Right lobe of liver (tissue), 6 donors: ENCODE measurements at regions not wholly inside any gene's neighbourhood (a gene's known extent, or its start where the extent isn't known, plus 50 kb on each side); places are given as distances from the start of the nearest gene placed in this dataset.

Source experiments
- ATAC-seq, 4 donors: fragments of 200-7000 bp; cut with Tn5 transposase; one replicate each; pipeline ENCODE4 v1.9.1; 2020; ENCODE audit warnings: mild to moderate bottlenecking in 4 of 4, moderate library complexity in 4 of 4
- DNase-seq, 3 donors: peaks; one replicate each; pipeline ENCODE4 v3.0.0-alpha.2; 2020
- H3K27ac ChIP-seq, 3 donors: fragments of 200-600 bp; one replicate each; pipeline ENCODE4 v1.8.0; 2022
- H3K27me3 ChIP-seq, 2 donors: fragments of 200-600 bp; one replicate each; pipeline ENCODE4 v1.8.0; 2022
- H3K36me3 ChIP-seq, 4 donors: fragments of 200-600 bp; sonication (generic) in 1 of 4; one replicate each; pipeline versions ENCODE4 v1.5.1 to v1.8.0; 2017 to 2022; ENCODE audit warnings: control low read depth in 1 of 4
- H3K4me1 ChIP-seq, 4 donors: fragments of 200-600 bp; sonication (generic) in 1 of 4; one replicate each; pipeline versions ENCODE4 v1.5.1 to v1.8.0; 2017 to 2022; ENCODE audit warnings: control low read depth in 1 of 4
- H3K4me3 ChIP-seq, 3 donors: fragments of 200-600 bp; one replicate each; pipeline ENCODE4 v1.8.0; 2022
- H3K9me3 ChIP-seq, 4 donors: fragments of 200-600 bp; sonication (generic) in 1 of 4; one replicate each; pipeline versions ENCODE4 v1.5.1 to v1.8.0; 2017 to 2022; ENCODE audit warnings: control low read depth in 1 of 4
- CTCF ChIP-seq, 4 donors: fragments of 200-600 bp in 3 of 4; fragments of 450-650 bp in 1 of 4; IDR thresholded peaks; one replicate each; pipeline versions ENCODE4 v1.5.1 to v1.8.0; 2016 to 2022; ENCODE audit warnings: antibody characterized with exemption in 4 of 4, mild to moderate bottlenecking in 2 of 4
- POLR2A ChIP-seq: fragments of 450-650 bp; IDR thresholded peaks from one replicate; pipeline ENCODE4 v1.6.1; 2017; ENCODE audit warnings: antibody characterized with exemption, mild to moderate bottlenecking
- WGBS: methylation state at CpG from one replicate; pipeline ENCODE4 v1.1.6; 2018; ENCODE audit warnings: low coverage, low lambda C conversion rate; ENCODE audit not compliant: insufficient coverage; ENCODE audit errors: missing lambda C conversion rate; 5-methylcytosine and 5-hydroxymethylcytosine counted together
- intact Hi-C, 2 donors: fragments of 100-400 bp; cut with DNase I; formaldehyde crosslinking; loops; one replicate each; pipeline versions ENCODE4 v1.11.2 to v1.14.1; 2022
- donor health status: DM: no; HTN: yes; CAD: no.
- donor health status: DM: no; HTN: no; CAD: no.
- donor health status: DM: no; HTN: no; CAD: no.
- donor health status: DM: no; HTN: yes; CAD: no.
- donor health status: DM: no; HTN: yes; CAD: no.

GRCh38 chr22:47653921-47654320 is 891.5 kb downstream of the TBC1D22A start:
- Histone ChIP-seq H3K27ac (no peak overlapping the region), H3K4me1 (no peaks in the 10 kb centered on the region), H3K27me3 (no peaks in the 10 kb centered on the region), H3K9me3 (no peaks in the 10 kb centered on the region), H3K4me3 (no peak overlapping the region), H3K36me3 (no peaks in the 10 kb centered on the region)
- 35% methylated on average over 3 of the region's 3 CpGs for WGBS
- no peak for TF ChIP-seq POLR2A
- intact Hi-C loops = no loop called here
- ATAC-seq (no peak), DNase-seq (no peak)

GRCh38 chr22:47651216-47651987 is 889.0 kb downstream of the TBC1D22A start:
- no peak overlapping the region for H3K4me3 ChIP-seq
- H3K27me3 ChIP-seq = no peaks in the 10 kb centered on the region
- DNase-seq (no peak), ATAC-seq (no peak)
- H3K4me1 ChIP-seq = no peaks in the 10 kb centered on the region
- H3K9me3 ChIP-seq = no peaks in the 10 kb centered on the region
- TF ChIP-seq POLR2A (no peak), CTCF (IDR thresholded peaks at IDR 0.05) (no peak)
- 45% methylated on average over 6 of the region's 6 CpGs for WGBS
- intact Hi-C loops = no loop called here
- no peaks in the 10 kb centered on the region for H3K36me3 ChIP-seq
- H3K27ac ChIP-seq = no peak overlapping the region

- Histone ChIP-seq H3K27me3 (no peaks in the 10 kb centered on the region), H3K27ac (no peak overlapping the region), H3K9me3 (no peaks in the 10 kb centered on the region), H3K36me3 (no peaks in the 10 kb centered on the region), H3K4me1 (no peaks in the 10 kb centered on the region), H3K4me3 (no peak overlapping the region)
- WGBS = 77% methylated on average over 4 of the region's 5 CpGs
- intact Hi-C loops = no loop called here
- DNase-seq (no peak), ATAC-seq (no peak)
- TF ChIP-seq CTCF (IDR thresholded peaks at IDR 0.05) (no peak), POLR2A (no peak)
Measured at GRCh38 chr22:47647720-47648119, 885.3 kb downstream of the TBC1D22A start.

GRCh38 chr22:47647181-47647580 is 884.7 kb downstream of the TBC1D22A start:
- TF ChIP-seq CTCF (IDR thresholded peaks at IDR 0.05) = no peak
- no peak for TF ChIP-seq POLR2A
- WGBS = 64% methylated on average over 3 of the region's 3 CpGs
- H3K9me3 ChIP-seq = no peaks in the 10 kb centered on the region
- H3K27me3 ChIP-seq = no peaks in the 10 kb centered on the region
- H3K4me3 ChIP-seq = no peak overlapping the region
- intact Hi-C loops = no loop called here
- H3K36me3 ChIP-seq = no peaks in the 10 kb centered on the region
- no peak for DNase-seq
- no peak for ATAC-seq
- no peak overlapping the region for H3K27ac ChIP-seq
- H3K4me1 ChIP-seq = no peaks in the 10 kb centered on the region

GRCh38 chr22:47645923-47646322 is 883.5 kb downstream of the TBC1D22A start:
- 45% methylated on average over 2 of the region's 2 CpGs for WGBS
- no peak for TF ChIP-seq POLR2A
- no peak for TF ChIP-seq CTCF (IDR thresholded peaks at IDR 0.05)

More at GRCh38 chr22:47645923-47646322, 883.5 kb downstream of the TBC1D22A start:
- no peak overlapping the region for H3K27ac ChIP-seq
- DNase-seq = no peak
- H3K4me1 ChIP-seq = no peaks in the 10 kb centered on the region
- intact Hi-C loops = no loop called here
- no peak for ATAC-seq
- no peak overlapping the region for H3K4me3 ChIP-seq
- no peaks in the 10 kb centered on the region for H3K36me3 ChIP-seq
- H3K9me3 ChIP-seq = no peaks in the 10 kb centered on the region
- no peaks in the 10 kb centered on the region for H3K27me3 ChIP-seq
